ENCODE measurements at regions not wholly inside any gene's neighbourhood (a gene's known extent, or its start where the extent isn't known, plus 50 kb on each side); places are given as distances from the start of the nearest gene placed in this dataset.
"Not testable (repeated sequence)": the region's sequence is repeated elsewhere in the genome, so short reads cannot be mapped to it uniquely, and the experiment has no call there.

GRCh38 chr17:70288540-70289290 is 119.4 kb downstream of the KCNJ2 start:
- DNase-seq, result no peak

DNA sequence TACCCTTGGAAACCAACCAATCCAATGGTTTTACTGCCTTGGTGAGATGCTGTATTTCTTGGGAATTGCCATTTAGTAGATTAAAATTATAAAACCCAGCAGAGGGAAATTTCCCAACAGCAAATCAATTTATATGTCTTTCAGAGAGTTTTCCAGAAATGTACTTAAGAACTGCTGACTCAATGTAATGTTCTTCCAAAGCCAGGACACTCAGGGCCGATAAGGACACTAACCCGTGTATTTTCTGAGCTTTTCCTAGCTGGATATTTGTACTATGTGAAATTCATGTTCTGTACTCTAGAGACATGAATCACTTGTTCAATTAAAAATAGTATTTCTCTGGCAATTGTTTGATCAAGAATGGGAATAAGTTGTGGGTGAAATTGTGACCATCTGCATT is 121.4 kb downstream of the KCNJ2 start:
- DNase-seq, result no peak

- DNase-seq, result no peak
These were observed 123.0 kb downstream of the KCNJ2 start for GRCh38 chr17:70292366-70292765.

DNA sequence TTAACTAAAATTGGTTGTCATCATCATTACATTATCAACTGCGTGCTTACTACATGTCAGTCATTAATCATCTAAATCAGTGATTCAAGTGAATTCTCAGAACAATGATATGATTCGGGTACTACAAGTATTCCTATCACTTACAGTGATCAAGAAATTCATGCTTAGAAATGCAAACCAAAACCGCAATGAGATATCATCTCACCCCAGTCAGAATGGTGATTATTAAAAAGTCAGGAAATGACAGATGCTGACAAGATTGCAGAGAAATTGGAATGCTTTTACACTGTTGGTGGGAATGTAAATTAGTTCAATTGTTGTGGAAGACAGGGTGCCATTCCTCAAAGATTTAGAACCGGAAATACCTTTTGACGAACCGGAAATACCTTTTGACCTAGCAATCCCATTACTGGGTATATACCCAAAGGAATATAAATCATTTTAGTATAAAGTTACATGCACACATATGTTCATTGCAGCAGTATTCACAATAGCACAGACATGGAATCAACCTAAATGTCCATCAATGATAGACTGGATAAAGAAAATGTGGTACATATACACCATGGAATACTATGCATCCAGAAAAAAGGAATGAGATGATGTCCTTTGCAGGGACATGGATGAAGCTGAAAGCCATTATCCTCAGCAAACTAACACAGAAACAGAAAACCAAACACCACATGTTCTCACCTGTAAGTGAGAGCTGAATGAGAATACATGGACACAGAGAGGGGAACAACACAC is 124.4 kb downstream of the KCNJ2 start:
- DNase-seq, result not testable (repeated sequence)

DNA sequence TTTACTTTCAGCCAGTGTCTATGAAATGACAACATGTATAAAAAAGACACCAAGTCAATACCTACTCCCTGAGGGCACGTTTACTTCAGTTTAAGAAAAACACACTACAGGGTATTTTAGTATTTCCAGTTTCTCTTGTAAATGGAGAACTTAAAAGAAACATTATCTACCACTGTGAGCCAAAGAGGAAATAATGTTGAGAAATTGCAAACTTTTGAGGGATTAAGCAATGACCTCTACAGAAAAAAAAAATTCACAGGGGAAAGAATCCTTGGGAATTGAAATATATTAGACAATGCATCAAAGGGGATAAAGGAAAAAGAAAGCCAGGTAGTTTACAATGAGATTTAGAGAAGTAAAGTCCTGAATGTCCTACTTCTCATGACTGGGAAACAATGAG is 126.0 kb downstream of the KCNJ2 start:
- DNase-seq, result no peak

DNA sequence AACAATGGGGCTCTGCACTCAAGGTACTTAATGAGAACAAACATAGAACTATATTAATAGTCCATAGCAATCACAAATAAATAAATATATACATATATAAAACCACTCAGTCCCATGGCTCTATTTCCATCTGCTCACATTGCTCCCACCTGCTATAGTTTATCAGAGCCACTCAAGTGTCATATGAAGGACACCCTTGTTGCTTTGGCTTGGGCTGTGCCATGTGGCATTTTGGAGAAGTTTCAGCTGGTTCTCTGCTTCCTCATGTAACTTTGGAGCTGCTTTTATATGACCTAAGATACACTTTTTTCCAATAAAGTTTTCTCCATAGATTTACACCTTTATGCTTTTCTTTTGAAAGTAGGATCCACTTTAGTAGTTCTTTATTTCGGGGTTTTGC is 126.4 kb downstream of the KCNJ2 start:
- DNase-seq, result no peak

DNA sequence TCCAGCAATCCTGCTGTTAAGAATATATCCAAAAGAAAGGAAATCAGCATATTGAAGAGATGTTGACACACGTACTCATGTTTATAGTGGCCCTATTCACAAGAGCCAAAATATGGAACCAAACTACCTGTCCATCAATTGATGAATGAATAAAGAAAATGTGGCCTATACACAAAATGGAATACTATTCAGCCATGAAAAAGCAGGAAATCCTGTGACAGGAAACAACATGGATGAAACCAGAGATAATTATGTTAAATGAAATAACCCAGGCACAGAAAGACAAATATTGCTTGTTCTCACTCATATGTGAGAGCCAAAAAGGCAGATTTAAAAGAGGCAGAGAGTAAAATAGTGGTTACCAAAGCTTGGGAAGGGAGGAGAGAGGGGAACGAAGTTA is 127.1 kb downstream of the KCNJ2 start:
- DNase-seq, result no peak

DNA sequence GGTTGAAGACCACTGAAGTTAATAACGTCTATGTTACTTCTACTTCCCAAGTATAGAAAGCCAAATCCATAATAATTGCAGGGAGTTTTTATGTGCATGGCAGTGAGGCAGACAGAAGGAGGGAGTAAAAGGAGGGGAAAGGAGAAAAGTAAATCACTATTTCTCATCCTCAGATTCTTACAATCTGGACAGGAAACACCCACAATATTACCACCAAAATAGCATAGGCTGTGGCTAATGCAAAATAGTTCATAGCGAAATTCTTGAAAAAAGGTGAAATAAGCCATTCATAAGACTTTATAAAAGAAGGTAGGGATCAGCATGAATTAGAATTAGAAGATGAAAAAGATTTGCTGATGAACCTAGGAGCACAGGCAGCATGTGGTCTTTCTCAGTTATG is 128.1 kb downstream of the KCNJ2 start:
- DNase-seq, result no peak

GRCh38 chr17:70298929-70299531 is 129.7 kb downstream of the KCNJ2 start:
- no peak for DNase-seq

- peak; percentile 69 for DNase-seq
These were observed 138.3 kb downstream of the KCNJ2 start for GRCh38 chr17:70307430-70308225.

DNA sequence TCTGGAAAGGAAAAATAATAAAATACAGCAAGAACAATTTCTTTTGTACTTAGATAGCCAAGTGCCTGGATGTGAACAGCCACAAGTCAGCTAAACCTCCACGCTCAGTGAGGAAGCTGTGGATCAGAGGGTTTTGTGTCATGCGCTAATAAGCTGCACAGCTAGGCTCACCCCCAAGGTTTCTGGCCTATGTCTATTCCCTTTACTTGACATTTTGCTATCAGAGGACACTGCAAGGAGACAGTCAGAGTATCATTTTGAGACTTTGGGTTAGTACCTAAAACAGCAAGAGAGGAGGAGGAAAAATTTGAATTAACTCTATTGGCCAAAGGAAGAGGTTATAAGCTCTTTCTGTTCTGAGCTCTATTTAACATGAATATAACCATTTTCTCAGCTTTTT is 139.3 kb downstream of the KCNJ2 start:
- no peak for DNase-seq

DNA sequence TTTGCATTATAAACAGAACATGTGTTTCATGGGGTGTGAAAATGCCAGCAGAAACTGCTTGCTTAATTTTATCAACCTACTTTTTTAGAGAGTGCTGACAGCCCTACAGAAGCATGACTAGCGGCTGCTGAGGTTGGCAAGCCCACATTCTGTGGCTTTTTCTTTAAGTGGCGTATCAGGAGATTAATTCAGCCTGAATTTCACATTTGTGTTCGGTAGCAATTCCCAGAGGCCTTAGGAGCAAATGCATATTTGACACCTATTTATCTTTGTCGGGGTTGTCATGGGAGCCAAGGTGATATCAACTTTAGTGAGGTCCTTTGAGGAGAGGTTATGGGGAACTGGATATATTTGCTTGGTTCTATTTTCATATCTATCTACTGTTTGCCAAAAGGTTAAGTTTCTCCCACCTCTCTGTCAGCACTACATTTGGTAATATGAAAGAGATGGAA is 140.9 kb downstream of the KCNJ2 start:
- DNase-seq, result no peak

DNA sequence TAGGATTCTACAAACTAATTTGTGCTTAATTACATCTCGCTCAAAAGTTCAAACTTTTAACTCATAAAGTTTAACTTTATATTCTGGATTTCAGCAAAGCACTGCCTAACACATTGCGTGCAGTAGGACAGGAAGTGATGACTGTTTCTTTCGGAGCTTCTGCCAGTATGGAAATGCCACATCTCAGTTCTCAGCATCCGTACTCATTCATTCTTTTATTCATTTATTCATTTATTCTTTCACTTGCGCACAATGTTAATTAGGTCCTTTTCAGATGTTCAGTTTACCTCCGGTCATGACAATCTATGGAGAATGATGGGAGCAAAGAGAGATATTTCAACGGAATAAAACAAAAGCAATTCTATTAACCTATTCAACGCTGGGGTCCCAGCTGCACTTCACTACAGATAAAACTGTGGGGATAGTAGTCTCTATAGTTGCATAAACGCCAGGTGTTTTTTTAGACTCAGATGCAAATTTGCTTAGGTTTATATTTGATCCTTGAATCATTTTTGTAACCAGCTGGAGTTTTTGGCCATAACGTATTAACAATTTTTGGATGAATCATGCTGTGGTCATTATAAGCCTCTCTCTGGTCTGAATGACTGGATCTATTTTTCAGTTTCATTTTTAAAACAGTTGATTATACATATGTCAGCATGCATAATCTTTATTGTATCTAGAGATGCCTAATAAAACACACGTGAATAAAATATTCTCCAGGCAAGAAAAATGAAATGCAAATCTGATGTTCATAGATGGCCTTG is 143.9 kb downstream of the KCNJ2 start:
- peak; percentile 45 for DNase-seq

GRCh38 chr17:70314096-70314495 is 144.8 kb downstream of the KCNJ2 start:
- peak; percentile 46 for DNase-seq

DNA sequence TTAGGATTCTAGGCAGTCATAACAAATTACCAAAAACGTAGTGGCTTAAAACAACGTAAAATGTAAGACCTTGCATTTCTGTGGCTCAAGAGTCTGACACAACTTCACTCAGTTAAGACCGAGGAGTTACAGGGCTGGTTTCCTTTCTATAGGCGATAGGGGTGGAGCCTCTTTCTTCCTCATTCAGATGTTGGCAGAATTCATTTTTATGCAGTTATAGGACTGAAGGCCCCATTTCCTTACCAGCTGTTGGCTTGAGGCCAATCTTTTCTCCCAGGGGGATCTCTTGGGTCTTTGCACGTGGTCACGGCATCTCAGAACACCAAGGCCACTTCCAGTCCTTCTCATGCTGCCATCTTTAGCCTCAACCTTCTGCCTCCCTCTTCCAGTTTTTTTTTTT is 145.2 kb downstream of the KCNJ2 start:
- DNase-seq, result peak; percentile 3

DNA sequence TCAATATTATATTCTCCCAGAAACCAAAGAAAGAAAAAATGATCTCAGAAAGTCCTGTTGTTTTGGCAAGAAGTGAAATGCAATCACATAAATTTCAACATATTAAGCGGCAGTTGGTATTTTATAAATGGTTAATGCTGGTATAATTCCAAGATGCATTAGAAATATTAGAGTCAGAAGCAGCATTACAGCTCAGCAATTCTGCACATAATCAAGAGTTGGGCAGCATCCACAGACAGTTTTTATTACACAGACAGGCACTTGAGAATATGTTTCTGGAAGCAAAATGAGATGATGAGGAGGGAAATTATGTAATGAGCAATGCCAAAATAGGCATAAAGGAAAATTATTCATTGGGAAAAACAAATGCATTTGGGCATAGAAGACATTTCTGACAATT is 148.1 kb downstream of the KCNJ2 start:
- no peak for DNase-seq

DNA sequence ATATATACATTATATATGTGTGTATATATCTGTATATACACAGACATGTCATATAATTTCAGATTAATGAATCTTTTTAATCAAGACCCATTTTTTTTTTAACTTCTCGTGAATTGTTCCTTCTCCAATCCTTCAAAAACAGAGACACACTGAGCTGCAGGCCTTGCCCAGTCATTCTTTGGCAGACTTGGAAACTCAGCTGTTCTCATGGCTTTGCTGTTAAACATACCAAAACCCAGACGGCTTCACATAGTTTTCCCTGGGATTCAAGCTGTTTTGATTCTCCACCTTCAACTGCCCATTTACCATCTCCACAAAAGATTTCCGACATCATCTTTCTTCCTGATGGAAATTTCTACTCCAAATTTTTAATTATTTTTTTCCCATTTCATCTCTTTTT is 148.7 kb downstream of the KCNJ2 start:
- no peak for DNase-seq

DNA sequence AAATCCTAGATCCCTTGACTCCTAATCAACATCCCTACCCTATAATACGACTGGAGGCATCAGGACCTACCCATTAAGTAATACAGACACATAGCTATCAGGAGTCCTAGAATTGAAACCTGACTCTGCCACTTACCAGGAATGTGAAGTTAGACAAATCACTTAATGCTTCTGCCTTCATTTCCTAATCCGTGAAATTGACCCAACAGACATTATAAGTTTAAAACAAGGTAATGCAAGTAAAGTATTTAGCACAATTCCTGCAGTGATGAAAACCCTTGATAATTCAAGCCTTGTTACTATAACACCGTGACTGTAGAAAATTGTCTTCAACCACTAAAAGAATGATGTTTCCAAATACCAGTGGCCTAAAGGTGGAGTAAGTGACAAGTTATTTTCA is 150.2 kb downstream of the KCNJ2 start:
- no peak for DNase-seq

GRCh38 chr17:70320673-70321345 is 151.5 kb downstream of the KCNJ2 start:
- no peak for DNase-seq

- DNase-seq, result no peak
These were observed 152.0 kb downstream of the KCNJ2 start for GRCh38 chr17:70321352-70321751.

GRCh38 chr17:70323269-70323668 is 153.9 kb downstream of the KCNJ2 start:
- no peak for DNase-seq

- no peak for DNase-seq
These were observed 154.7 kb downstream of the KCNJ2 start for GRCh38 chr17:70324031-70324430.

Measured in EL (cell line).